ENCODE measurements at regions not wholly inside any gene's neighbourhood (a gene's known extent, or its start where the extent isn't known, plus 50 kb on each side); places are given as distances from the start of the nearest gene placed in this dataset.

DNA sequence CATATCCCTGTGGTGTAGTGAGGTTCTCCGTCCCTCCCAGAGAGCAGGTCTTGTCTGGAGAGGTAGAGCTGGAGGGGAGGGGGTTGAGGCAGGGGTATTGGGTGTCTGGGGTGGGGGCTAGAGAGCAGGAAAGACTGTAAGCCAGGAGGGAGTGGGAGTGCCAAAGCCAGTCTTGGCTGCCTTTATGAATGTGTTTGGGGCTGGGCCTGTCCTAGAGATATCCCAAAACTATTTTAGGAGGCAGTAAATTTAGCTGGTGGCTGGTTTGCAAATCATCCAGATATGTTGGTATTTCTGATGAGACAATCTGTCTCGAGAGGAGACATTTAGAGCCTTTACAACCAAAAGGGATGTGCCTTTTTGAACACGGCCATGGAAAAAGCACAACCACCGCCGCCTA lies 166.6 kb downstream of the TLE3 start:
- DNase-seq, result no peak

DNA sequence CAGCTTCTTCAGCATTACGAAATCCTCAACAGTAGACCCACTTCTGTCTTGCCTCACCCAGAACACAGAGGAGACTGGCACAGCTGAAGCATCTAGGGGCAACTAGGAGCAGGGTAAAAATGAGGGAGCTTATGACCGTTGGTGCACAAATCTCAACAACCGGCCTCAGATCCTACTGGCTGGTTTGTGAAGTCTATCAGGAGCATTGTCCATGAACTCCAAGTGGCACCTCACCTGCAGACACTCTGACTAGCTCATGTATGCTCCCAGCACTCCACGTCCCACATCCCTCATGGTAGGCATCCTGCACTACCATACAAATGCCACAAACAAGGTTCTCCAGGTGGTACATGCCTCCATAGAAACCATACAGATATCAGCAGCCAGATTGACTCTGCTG lies 163.1 kb downstream of the TLE3 start:
- DNase-seq, result no peak

- peak; percentile 59 to 90 for DNase-seq
Measured at GRCh38 chr15:69939513-69940440, 157.9 kb downstream of the TLE3 start.

- DNase-seq, result peak in 1 of 2 experiments; percentile 62
Measured at GRCh38 chr15:69940441-69941300, 157.0 kb downstream of the TLE3 start.

- DNase-seq, result no peak
Measured at GRCh38 chr15:69941301-69941605, 156.5 kb downstream of the TLE3 start.

DNA sequence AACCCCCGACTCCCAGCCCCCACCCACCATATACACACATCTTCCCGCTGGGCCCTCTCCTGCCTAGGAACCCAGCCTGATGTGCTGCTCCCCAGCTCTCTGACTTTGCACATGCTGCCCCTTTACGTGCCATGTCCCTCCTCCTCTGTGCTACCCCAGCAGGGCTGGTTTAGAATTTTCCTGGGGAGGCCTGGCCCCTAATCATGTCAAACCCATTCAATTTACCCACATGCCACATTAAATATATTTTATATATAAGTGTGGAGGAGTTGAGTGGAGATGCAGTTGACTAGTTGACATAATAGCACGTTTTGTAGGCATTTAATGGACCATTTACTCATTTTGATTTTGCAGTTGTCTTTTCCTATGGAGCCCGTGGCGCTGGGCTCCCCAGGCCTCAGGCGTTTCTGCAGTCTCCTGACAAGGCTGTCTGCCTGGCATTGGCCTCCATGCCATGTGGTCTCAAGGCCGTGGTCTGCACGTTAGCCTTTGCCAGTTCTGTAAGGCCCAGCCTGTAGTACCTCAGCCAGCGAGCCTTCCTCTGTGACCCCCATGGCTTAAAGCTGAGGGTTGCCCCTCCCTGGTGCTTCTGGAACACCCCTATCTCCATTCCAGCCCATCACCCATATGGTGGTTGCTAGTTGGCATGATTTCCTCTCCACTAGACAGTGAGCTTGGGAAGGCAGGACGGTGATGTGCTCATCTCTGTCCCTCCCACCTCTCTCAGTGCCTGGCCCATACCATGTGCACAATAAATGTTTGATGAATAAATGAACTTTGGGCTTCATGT lies 155.8 kb downstream of the TLE3 start:
- no peak for DNase-seq

- DNase-seq, result no peak
Measured at GRCh38 chr15:69943637-69944036, 154.1 kb downstream of the TLE3 start.

DNA sequence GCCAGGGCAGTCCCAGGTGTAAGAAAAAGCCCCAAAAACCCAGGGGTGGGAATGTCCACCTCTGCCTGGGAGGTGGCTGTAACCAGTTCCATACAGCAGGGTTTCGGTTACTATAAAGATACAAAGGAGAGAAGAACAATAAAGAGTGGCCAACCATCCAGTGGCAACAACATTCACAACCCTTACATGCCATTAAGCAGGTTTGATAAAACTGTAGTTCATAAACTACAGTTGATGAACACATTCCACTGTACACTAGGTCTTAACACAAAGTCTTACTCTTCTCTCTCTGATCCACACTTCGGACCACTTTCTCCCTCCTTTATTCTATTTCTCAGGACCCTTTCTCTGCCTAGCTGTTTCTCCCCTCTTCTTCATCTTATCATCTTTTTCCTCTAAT lies 152.0 kb downstream of the TLE3 start:
- DNase-seq, result no peak

- DNase-seq, result no peak
Measured at GRCh38 chr15:69946870-69947269, 150.8 kb downstream of the TLE3 start.

DNA sequence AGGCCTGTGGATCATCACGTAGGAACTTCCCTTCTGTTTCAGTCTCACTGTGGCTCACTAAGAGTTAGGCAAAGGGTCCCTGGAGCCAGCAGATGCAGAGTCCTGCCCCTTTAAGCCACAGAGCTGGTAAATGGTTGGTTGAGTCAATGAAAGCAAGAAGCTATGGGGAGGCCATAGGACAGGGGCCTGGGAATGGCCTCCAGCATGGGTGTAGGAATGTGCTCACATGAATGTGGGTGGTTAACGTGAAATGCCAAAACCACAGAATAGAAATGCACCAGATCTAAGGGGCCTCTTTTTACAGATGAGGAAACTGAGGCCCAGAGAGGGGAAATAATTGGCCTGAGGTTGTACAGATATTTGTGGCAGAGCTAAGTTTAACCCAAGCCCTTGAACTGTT lies 150.3 kb downstream of the TLE3 start:
- DNase-seq, result no peak

DNA sequence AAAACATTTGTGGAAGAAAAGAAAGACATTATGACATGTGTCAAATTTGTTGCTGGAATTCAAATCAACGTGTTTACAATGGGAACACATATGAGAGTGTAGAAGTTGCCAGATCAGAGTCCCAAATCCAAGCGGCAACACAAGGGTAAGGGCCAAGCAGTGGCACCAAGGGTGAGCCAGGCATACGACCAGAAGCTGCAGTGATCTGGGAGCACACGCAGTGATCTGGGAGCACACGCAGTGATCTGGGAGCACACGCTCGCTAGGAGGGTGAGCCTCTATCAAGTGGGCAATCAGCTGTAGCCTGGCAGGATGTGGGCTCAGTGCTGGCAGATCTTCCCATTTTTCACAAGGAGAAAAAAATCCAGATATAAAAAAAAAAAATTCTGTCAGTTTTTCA lies 148.2 kb downstream of the TLE3 start:
- no peak for DNase-seq

- peak in 1 of 2 experiments; percentile 29 for DNase-seq
Measured at GRCh38 chr15:69951256-69951897, 146.3 kb downstream of the TLE3 start.

DNA sequence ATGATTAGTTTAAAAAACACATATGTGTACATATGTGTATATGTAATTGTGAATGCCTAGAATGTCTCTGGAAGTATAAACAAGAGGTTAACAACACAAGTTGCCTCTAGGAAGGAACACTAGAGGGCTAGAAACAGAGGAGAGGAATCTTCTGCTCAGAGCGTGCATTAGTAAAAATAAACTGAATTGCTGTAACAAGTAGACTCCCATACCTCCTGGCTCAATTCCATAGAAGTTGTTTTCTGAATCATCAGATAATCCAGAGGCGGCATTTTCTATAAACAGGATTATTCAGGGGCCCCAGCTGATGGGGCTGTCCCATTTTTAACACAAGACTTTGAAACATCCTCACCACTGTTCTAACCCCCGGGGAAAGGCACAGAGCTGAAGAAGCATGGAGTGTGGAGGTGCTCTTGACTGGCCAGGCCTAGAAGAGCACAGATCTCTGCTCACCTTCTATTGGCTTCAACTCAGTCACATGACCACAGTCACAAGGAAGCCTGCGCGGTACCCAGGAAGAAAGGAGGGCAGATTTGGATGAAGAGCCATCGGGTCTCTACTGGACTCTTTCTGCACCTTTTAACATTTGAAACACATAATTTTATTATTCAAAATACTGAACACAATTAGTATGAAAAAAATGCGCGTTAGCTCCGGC lies 145.7 kb downstream of the TLE3 start:
- DNase-seq, result no peak

DNA sequence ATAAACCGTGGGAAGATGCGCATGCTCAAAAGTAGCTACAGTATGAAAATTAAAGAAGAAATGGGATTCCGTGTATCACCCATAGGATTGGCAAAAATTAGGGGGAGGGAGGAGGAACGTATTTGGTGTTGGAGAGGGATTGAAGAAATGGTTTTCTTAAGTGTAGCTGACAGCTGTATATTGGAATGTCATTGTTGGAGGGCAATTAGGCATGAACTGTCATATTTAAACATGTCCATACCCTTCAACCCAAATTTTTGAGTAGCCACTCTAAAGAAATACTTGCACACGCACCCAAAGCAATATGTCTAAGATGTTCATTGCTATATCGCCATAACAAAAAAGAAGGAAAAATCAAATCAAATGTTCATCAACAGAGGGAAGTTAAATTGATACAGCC lies 144.7 kb downstream of the TLE3 start:
- no peak for DNase-seq

GRCh38 chr15:69953816-69954215 lies 143.9 kb downstream of the TLE3 start:
- no peak for DNase-seq

DNA sequence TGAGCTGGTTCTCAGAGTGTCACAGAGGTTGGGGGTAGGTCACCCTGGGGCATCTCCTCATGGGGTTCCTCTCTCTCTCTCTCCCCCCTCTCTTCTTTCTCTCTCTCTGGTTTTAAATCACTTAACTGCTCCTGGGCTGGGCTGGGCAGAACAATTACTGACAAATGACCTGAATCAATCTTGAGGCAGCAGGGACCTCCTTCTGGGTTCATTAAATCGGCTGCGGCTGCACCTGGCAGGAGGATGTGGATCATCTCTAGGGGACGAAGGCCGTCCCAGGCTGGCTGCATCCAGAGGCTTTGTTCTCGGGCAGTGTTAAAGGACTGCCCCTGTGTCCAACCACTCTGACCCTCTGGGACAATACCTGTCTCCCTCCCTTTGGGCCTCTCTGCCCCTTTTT lies 143.1 kb downstream of the TLE3 start:
- DNase-seq, result no peak

DNA sequence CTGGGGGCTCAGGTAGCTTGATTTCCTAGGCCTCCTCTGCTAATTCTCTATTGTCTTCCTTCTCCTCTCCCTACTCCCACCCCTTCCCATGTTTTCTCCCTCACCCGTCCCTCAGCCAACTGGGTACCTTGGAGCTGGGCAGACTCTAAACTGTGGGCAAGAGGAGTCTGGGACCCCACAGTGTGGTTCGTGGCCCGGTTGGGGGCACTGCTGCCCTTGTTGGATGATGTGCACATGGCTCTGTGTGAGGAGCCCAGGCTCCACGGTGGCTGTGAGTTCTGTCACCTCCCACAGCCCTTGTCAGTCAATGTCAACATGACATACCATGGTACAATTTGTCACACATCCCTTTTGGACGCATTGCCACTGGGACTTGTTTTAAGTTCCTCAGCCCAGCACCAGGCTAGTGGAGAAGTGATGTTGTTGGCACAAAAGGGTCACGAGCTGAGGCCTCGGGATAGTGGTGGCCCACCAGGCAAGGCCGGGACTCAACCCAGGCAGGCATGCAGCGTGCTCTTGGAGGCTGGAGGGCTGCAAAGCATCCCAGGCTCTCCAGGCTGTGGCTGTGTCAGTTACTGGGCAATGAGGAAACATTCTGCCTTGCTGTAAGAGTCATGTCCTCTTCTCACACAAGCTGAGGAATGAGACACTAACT lies 142.3 kb downstream of the TLE3 start:
- DNase-seq, result no peak

DNA sequence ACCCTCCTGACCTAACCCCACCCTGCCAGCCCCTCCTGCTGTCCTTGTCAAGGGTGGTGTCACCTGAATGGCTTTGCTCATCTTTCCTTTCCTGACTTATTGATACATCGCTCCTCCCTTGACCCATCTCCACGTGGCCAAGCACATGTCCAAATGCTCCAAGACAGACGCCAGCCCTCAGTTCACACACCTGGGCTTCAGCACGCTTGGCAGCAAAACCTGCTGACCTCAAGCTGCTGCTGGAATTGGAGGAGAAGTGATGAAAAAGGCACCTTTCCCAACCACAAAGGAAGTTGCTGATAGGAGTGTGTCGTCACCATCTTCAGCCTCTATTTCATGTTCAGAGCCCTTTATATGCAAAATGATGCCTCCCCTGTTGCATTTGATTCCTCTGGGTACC lies 141.3 kb downstream of the TLE3 start:
- DNase-seq, result no peak

GRCh38 chr15:69957175-69957574 lies 140.5 kb downstream of the TLE3 start:
- DNase-seq, result no peak

- peak in 1 of 2 experiments; percentile 46 for DNase-seq
Measured at GRCh38 chr15:69958496-69959084, 139.1 kb downstream of the TLE3 start.

- DNase-seq, result no peak
Measured at GRCh38 chr15:69962561-69962960, 135.2 kb downstream of the TLE3 start.

All from NCI-H526 (cell line).